Head of caudate nucleus (tissue), 42 donors: ENCODE measurements at regions not wholly inside any gene's neighbourhood (a gene's known extent, or its start where the extent isn't known, plus 50 kb on each side); places are given as distances from the start of the nearest gene placed in this dataset.

Experiments used
- DNase-seq, 42 donors: peaks; one replicate each; pipeline versions ENCODE4 v3.0.0 to v3.0.0-alpha.2; 2020 to 2021; ENCODE audit warnings: mixed read lengths in 7 of 42
- intact Hi-C: fragments of 100-400 bp; cut with DNase I; formaldehyde crosslinking; loops from one replicate; pipeline ENCODE4 v1.15.0; 2022

DNA sequence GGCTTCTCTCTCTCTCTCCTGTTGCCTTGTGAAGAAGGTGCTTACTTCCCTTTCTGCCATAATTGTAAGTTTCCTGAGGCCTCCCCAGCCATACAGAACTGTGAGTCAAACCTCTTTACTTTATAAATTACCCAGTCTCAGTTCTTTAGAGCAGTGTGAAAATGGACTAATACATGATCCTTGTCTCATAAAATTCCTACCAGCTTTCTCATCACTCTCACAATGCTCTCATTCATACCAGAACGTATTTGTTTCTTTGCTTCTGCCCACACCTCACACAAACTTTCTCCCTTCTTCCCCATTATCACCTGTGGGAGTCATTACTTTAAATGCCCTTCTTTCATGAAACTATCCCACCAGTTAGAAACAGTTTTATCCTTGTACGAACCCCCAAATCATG lies 62.7 kb upstream of the ARHGAP42 start:
- no peak for DNase-seq
- intact Hi-C loops: no loop called here

DNA sequence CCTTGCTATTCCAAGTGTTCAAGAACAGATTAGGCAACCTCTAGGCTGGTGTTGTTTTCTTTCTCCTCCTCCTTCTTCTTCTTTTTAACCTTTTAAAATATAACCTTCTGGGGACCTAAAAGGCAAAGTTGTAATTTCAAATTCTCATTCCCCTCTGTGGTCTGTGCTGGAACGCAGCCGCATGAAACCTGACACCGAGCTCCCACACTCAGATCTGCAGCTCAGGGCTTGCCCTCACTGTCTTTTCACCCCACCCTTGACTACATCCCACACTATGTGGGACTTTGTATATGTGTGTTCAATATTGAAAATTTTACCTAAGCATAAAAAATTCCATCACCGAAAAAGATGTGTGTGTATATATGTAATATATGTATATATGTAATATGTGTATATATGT lies 62.0 kb upstream of the ARHGAP42 start:
- no peak for DNase-seq
- intact Hi-C loops: no loop called here

DNA sequence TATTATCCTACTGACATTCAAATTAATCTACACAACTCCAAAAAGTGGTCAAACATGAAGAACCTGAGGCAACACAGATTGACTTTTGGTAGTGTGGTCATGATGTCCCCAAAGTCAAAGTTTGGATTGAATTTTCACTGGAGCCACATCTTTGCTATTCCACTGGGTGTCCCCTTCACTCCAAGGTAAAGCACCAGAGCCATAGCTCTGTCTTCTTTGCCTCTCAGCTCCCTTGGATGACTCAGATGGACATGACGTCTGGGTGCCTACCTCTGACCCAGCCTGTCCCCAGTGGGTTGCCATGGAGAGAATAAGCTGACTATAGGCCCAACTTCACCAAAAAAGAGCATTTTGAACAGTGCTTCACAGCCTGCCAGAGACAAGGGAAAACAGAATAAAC lies 57.4 kb upstream of the ARHGAP42 start:
- DNase-seq: peak in 1 of 42 donors; percentile 5
- intact Hi-C loops: no loop called here

DNA sequence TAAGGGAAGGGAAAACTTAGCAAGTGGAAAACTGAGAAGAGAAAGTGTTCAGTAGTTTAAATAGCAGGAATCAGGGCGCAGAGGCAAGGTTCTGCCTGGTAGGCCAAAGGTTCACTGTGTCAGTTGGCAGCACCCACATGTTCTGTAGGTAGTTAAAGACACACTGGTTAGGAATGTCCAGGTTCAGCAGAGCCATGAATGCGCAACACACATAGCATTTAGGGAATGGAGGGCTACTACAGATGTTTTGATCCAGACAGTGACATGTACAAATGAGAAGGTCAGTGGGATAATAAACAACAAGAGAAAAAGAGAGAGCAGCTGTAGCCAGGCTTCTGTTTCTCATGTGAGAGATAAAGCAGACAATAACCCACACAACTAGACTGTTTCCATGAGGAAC lies 56.2 kb upstream of the ARHGAP42 start:
- no peak for DNase-seq
- intact Hi-C loops: no loop called here

DNA sequence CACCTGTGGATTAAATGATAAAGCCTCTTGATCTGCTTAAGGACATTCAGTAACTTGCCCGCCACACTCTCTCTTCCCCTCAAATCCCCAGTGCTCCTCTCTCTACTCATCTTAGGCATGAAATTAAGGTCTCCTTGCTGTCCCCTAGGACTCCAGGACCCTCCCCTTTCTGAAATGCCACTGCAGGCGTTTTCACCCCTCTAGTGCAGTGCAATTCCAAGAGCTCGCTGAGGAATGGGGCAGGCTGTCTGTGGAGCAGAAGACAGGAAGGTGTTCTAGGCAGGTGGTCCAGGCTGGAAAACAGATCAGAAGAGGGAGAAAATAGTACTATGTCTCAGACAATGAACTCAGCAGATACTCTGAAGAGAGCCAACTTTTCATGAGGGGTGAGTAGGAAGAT lies 55.8 kb upstream of the ARHGAP42 start:
- intact Hi-C loops: no loop called here
- no peak for DNase-seq

DNA sequence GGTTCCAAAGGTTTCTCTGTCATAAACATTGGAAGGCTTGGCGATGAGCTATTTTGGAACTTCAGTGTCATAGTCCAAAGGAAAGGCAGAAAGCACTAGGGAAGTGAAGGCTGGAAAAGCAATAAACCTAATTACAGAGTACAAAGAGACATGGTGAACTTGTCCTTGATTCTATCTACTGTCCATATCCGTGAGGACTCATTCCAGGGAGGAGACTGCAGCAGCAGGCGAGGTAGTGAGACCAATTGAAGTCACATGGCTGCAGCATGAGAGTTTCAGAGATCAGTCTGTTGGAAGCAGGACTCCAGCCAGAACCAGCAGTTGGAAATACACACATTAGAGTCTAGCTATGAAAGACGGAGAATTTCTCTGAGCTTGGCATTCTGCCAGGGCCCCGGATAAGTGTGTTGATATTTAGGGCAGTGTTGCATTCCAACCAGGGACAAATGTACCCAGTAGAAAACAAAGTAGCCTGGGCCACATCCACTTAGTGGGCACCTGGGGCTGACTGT lies 54.1 kb upstream of the ARHGAP42 start:
- peak in 32 of 42 donors; percentile 4 to 69 (median 17) for DNase-seq
- intact Hi-C loops: no loop called here

DNA sequence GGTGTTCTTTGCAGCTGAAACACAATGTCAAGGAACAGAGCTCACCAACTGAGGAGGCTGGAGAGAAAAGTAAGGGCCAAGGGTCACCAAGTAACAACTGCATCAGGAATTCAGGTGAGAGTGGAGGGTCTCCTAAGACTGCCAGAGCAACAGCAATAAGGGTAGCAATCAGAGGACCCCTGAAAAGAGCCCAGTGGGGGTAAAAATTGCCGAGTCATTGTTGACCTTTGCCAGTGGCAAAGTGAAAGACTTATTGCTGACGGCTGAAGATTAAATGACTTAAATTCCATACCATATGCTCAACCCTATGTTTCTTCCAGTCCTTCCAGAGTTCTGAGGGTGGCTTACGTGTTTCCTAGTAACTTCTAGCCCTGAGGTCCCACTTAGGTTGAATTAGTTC lies 51.9 kb upstream of the ARHGAP42 start:
- intact Hi-C loops: no loop called here
- no peak for DNase-seq

DNA sequence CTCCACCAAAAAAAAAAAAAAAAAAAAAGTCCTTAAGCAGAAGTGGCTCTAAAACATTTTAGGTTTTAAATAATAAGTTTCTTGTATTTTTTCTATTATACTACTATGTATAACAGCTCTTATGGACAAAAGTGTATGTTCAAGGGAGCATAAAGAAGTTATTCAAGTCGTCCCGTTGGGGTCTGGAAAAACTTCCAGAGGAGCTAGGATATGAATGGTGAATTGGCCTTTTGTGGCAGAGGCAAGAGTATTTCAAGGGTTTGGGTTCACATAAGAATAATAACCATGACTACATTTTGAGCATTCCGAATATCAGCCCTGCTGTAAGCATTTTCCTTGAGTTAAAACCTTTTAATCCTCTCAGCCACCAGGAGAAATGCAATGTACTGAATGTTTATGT lies 50.6 kb upstream of the ARHGAP42 start:
- DNase-seq: no peak
- intact Hi-C loops: no loop called here
